Mucosa of gallbladder (tissue), 1 donor: ENCODE measurements at regions not wholly inside any gene's neighbourhood (a gene's known extent, or its start where the extent isn't known, plus 50 kb on each side); places are given as distances from the start of the nearest gene placed in this dataset.
A peak's percentile ranks its signal among the peaks of the same experiment; 100 is the strongest.
"Not testable (repeated sequence)": the region's sequence is repeated elsewhere in the genome, so short reads cannot be mapped to it uniquely, and the experiment has no call there.

Experiments
- DNase-seq: peaks from one replicate; pipeline ENCODE4 v3.0.0-alpha.2; 2020; ENCODE audit warnings: low spot score
- donor health status: DM: no; HTN: no; CAD: no.

GRCh38 chr15:96894659-96895058 lies 564.2 kb downstream of the NR2F2 start:
- DNase-seq, result no peak

- DNase-seq, result no peak
Measured at GRCh38 chr15:96896766-96897165, 566.3 kb downstream of the NR2F2 start.

- no peak for DNase-seq
Measured at GRCh38 chr15:96914081-96914480, 583.6 kb downstream of the NR2F2 start.

GRCh38 chr15:96916750-96917149 lies 586.2 kb downstream of the NR2F2 start:
- no peak for DNase-seq

GRCh38 chr15:96924570-96924969 lies 594.1 kb downstream of the NR2F2 start:
- DNase-seq, result no peak

GRCh38 chr15:96947296-96948229 lies 617.1 kb downstream of the NR2F2 start:
- no peak for DNase-seq

- no peak for DNase-seq
Measured at GRCh38 chr15:96948981-96949380, 618.5 kb downstream of the NR2F2 start.

- no peak for DNase-seq
Measured at GRCh38 chr15:96958721-96959120, 628.2 kb downstream of the NR2F2 start.

- DNase-seq, result no peak
Measured at GRCh38 chr15:96959501-96959900, 629.0 kb downstream of the NR2F2 start.

GRCh38 chr15:96960711-96961480 lies 630.4 kb downstream of the NR2F2 start:
- no peak for DNase-seq

GRCh38 chr15:96966554-96966953 lies 636.1 kb downstream of the NR2F2 start:
- DNase-seq, result peak; percentile 22

GRCh38 chr15:96969732-96970710 lies 639.5 kb downstream of the NR2F2 start:
- no peak for DNase-seq

- no peak for DNase-seq
Measured at GRCh38 chr15:96972201-96972600, 641.7 kb downstream of the NR2F2 start.

- no peak for DNase-seq
Measured at GRCh38 chr15:96974761-96975160, 644.3 kb downstream of the NR2F2 start.

- no peak for DNase-seq
Measured at GRCh38 chr15:96977886-96978285, 647.4 kb downstream of the NR2F2 start.

- peak; percentile 19 for DNase-seq
Measured at GRCh38 chr15:96978937-96979473, 648.5 kb downstream of the NR2F2 start.

- not testable (repeated sequence) for DNase-seq
Measured at GRCh38 chr15:96984121-96984671, 653.7 kb downstream of the NR2F2 start.

- DNase-seq, result no peak
Measured at GRCh38 chr15:96992817-96993216, 662.3 kb downstream of the NR2F2 start.

GRCh38 chr15:96997538-96997937 lies 667.0 kb downstream of the NR2F2 start:
- DNase-seq, result no peak

- DNase-seq, result no peak
Measured at GRCh38 chr15:97009031-97009431, 678.5 kb downstream of the NR2F2 start.

GRCh38 chr15:97012986-97013385 lies 682.5 kb downstream of the NR2F2 start:
- DNase-seq, result no peak
